HepG2 (cell line): ENCODE measurements at regions not wholly inside any gene's neighbourhood (a gene's known extent, or its start where the extent isn't known, plus 50 kb on each side); places are given as distances from the start of the nearest gene placed in this dataset.

Experiments
- ATAC-seq: fragments of 200-7000 bp; cut with Tn5 transposase; 3 replicates; pipeline ENCODE4 v1.9.1; 2020; ENCODE audit warnings: mild to moderate bottlenecking, moderate library complexity
- BruUV-seq: library from RNA; stranded (reverse); fragments of 400-500 nt; replicated peaks from 2 replicates; lab custom pipeline; 2021; lab: Mats Ljungman, UMichigan
- CTCF ChIA-PET: fragments of 300-600 bp; formaldehyde crosslinking; extraction: SDS; loops from one replicate; lab custom pipeline; 2021; ENCODE audit warnings: low total read pairs, inconsistent platforms, low intra/inter-chr PET ratio; lab: Yijun Ruan, JAX
- POLR2A ChIA-PET: fragments of 350-600 bp; sonication (Branson Sonifier 250); formaldehyde crosslinking; loops from one replicate; lab custom pipeline; 2020; ENCODE audit warnings: antibody characterized with exemption, inconsistent platforms; lab: Yijun Ruan, JAX
- DNase-seq: peaks from one replicate; pipeline ENCODE4 v3.0.0-alpha.2; 2015; ENCODE audit warnings: low spot score
- FAIRE-seq: peaks from 3 replicates; lab custom pipeline; 2011; peaks lifted over from hg19 to GRCh38; lab: Jason Lieb, UNC
- H2AFZ ChIP-seq: one replicate; pipeline ENCODE4 v1.6.1; 2011; ENCODE audit warnings: low read length, inconsistent platforms
- H3K27ac ChIP-seq: fragments of 300-600 bp; 3 replicates; pipeline ENCODE4 v1.8.0; 2011; ENCODE audit warnings: mixed run types, mild to moderate bottlenecking, mixed read lengths, low read length, inconsistent platforms; ENCODE audit not compliant: insufficient read depth; ENCODE audit errors: extremely low read length
- H3K27me3 ChIP-seq, 2 experiments: fragments of 200-600 bp in 1 of 2; 2 replicates in 1 of 2; 3 replicates in 1 of 2; pipeline versions ENCODE4 v1.6.0 to v1.8.0; 2011; ENCODE audit warnings: low read length in 2 of 2, mild to moderate bottlenecking in 2 of 2, moderate library complexity in 2 of 2, inconsistent platforms in 1 of 2; ENCODE audit not compliant: insufficient read depth in 2 of 2, control insufficient read depth in 1 of 2
- H3K36me3 ChIP-seq, 2 experiments: fragments of 200-600 bp in 1 of 2; replicated peaks in 1 of 2; 2 replicates in 1 of 2; 3 replicates in 1 of 2; pipeline versions ENCODE4 v1.5.1 to v1.8.0; 2011; ENCODE audit warnings: low read length in 2 of 2, inconsistent platforms in 1 of 2; ENCODE audit not compliant: insufficient read depth in 2 of 2, control insufficient read depth in 1 of 2
- H3K4me1 ChIP-seq: 2 replicates; pipeline ENCODE4 v1.5.1; 2012; ENCODE audit warnings: low read length, inconsistent platforms; ENCODE audit not compliant: insufficient read depth
- H3K4me2 ChIP-seq: 2 replicates; pipeline ENCODE4 v1.6.0; 2011; ENCODE audit warnings: low read depth, low read length, inconsistent platforms
- H3K4me3 ChIP-seq, 3 experiments: fragments of 200-600 bp in 1 of 3; sonication (generic), shearing (Covaris generic) in 1 of 3; replicated peaks in 1 of 3; 2 replicates each; pipeline ENCODE4 v1.5.1; 2011 to 2016; ENCODE audit warnings: low read length in 3 of 3, inconsistent platforms in 2 of 3, low read depth in 2 of 3, mild to moderate bottlenecking in 2 of 3, control low read depth in 1 of 3, mixed read lengths in 1 of 3; ENCODE audit not compliant: insufficient read depth in 1 of 3
- H3K79me2 ChIP-seq: one replicate; pipeline ENCODE4 v1.6.1; 2011; ENCODE audit warnings: low read length, inconsistent platforms; ENCODE audit not compliant: insufficient read depth
- H3K9ac ChIP-seq: 2 replicates; pipeline ENCODE4 v1.6.0; 2011; ENCODE audit warnings: mild to moderate bottlenecking, low read depth, low read length, inconsistent platforms; ENCODE audit not compliant: insufficient read depth
- H3K9me3 ChIP-seq: 2 replicates; pipeline ENCODE4 v1.5.1; 2012; ENCODE audit warnings: mild to moderate bottlenecking, low read length
- H4K20me1 ChIP-seq: 2 replicates; pipeline ENCODE4 v1.6.0; 2011; ENCODE audit warnings: inconsistent platforms, mild to moderate bottlenecking, low read length, moderate library complexity; ENCODE audit not compliant: insufficient read depth
- CREM ChIP-seq, 2 experiments: sonication (generic) in 1 of 2; formaldehyde crosslinking in 1 of 2; IDR thresholded peaks; 2 replicates each; pipeline versions ENCODE4 v1.4.0 to v1.6.1; 2016 to 2020; ENCODE audit warnings: antibody characterized with exemption in 1 of 2, mild to moderate bottlenecking in 1 of 2, missing genetic modification reagents in 1 of 2
- DMAP1 ChIP-seq: IDR thresholded peaks from 2 replicates; pipeline ENCODE4 v1.6.1; 2016
- DR1 ChIP-seq: sonication (generic); formaldehyde crosslinking; IDR thresholded peaks from 2 replicates; pipeline ENCODE4 v1.8.0; 2021; ENCODE audit warnings: mild to moderate bottlenecking, missing genetic modification reagents, inconsistent platforms
- ELF1 ChIP-seq: sonication (generic); formaldehyde crosslinking; IDR thresholded peaks from 2 replicates; pipeline ENCODE4 v1.4.0; 2020; ENCODE audit warnings: missing genetic modification reagents
- ELF3 ChIP-seq: IDR thresholded peaks from 2 replicates; pipeline ENCODE4 v1.6.1; 2016; ENCODE audit warnings: missing genetic modification reagents, missing compliant biosample characterization
- FOXA1 ChIP-seq, 2 experiments: fragments of 450-650 bp in 1 of 2; sonication (generic) in 1 of 2; formaldehyde crosslinking in 1 of 2; IDR thresholded peaks; 2 replicates each; pipeline versions ENCODE4 v1.4.0 to v1.6.1; 2016 to 2020; ENCODE audit warnings: missing genetic modification reagents in 1 of 2
- GZF1 ChIP-seq: sonication (generic); formaldehyde crosslinking; IDR thresholded peaks from 2 replicates; pipeline ENCODE4 v1.5.1; 2020; ENCODE audit warnings: mild to moderate bottlenecking, missing genetic modification reagents
- HNF4A ChIP-seq: sonication (generic); formaldehyde crosslinking; IDR thresholded peaks from 2 replicates; pipeline ENCODE4 v1.4.0; 2020; ENCODE audit warnings: missing genetic modification reagents
- MIER2 ChIP-seq: IDR thresholded peaks from 2 replicates; pipeline ENCODE4 v1.6.1; 2016; ENCODE audit warnings: missing biosample characterization, missing genetic modification reagents
- MIXL1 ChIP-seq: IDR thresholded peaks from 2 replicates; pipeline ENCODE4 v1.6.1; 2016
- NR2C2 ChIP-seq: sonication (generic); formaldehyde crosslinking; IDR thresholded peaks from 2 replicates; pipeline ENCODE4 v1.4.0; 2020; ENCODE audit warnings: missing genetic modification reagents, mild to moderate bottlenecking, moderate library complexity, borderline replicate concordance
- NR2F6 ChIP-seq, 2 experiments: IDR thresholded peaks; 2 replicates each; pipeline ENCODE4 v1.6.1; 2016; ENCODE audit warnings: antibody characterized with exemption in 1 of 2, mild to moderate bottlenecking in 1 of 2
- POLR2A ChIP-seq, 2 experiments: IDR thresholded peaks; 2 replicates each; pipeline ENCODE4 v1.6.1; 2011; ENCODE audit warnings: low read depth in 2 of 2, low read length in 2 of 2, mild to moderate bottlenecking in 1 of 2, moderate library complexity in 1 of 2; ENCODE audit not compliant: insufficient read depth in 1 of 2
- PPARG ChIP-seq: conservative IDR thresholded peaks from 2 replicates; pipeline ENCODE4 v1.6.1; 2016; ENCODE audit warnings: missing biosample characterization, missing genetic modification reagents
- RXRB ChIP-seq: IDR thresholded peaks from 2 replicates; pipeline ENCODE4 v1.6.1; 2016; ENCODE audit warnings: borderline replicate concordance, missing genetic modification reagents, missing compliant biosample characterization
- SAP130 ChIP-seq: IDR thresholded peaks from 2 replicates; pipeline ENCODE4 v1.6.1; 2016; ENCODE audit warnings: low read depth
- SPEN ChIP-seq: sonication (generic); formaldehyde crosslinking; IDR thresholded peaks from 2 replicates; pipeline ENCODE4 v1.5.1; 2020; ENCODE audit warnings: low read depth, mild to moderate bottlenecking, missing genetic modification reagents
- TBL1XR1 ChIP-seq: fragments of 150-350 bp; IDR thresholded peaks from 2 replicates; pipeline ENCODE4 v1.6.1; 2014; ENCODE audit warnings: borderline replicate concordance, low read length; ENCODE audit not compliant: partially characterized antibody
- ZKSCAN5 ChIP-seq: sonication (generic); formaldehyde crosslinking; IDR thresholded peaks from 2 replicates; pipeline ENCODE4 v1.5.1; 2020; ENCODE audit warnings: mild to moderate bottlenecking, missing genetic modification reagents
- ZNF567 ChIP-seq: sonication (generic); formaldehyde crosslinking; IDR thresholded peaks from 2 replicates; pipeline ENCODE4 v1.8.1; 2023; ENCODE audit warnings: mild to moderate bottlenecking, missing genetic modification reagents, borderline replicate concordance
- WGBS: methylation state at CpG from one replicate; pipeline ENCODE4 v1.1.6; 2017; ENCODE audit warnings: low lambda C conversion rate; 5-methylcytosine and 5-hydroxymethylcytosine counted together
- in situ Hi-C: cut with HindIII; loops from 2 replicates; pipeline ENCODE4 v1.10.0; 2017; ENCODE audit warnings: low pct_unique_long_range_greater_than_20kb; ENCODE audit not compliant: extremely low pct_ligation_motif_present
- intact Hi-C: fragments of 100-400 bp; cut with micrococcal nuclease; formaldehyde crosslinking; loops from one replicate; pipeline ENCODE4 v1.10.0; 2022; ENCODE audit not compliant: unreplicated experiment
- TF ChIP-seq, protein P1 (sequence below): sonication (generic); formaldehyde crosslinking; IDR thresholded peaks from 2 replicates; pipeline ENCODE4 v1.4.0; 2020; ENCODE audit warnings: low read depth, mild to moderate bottlenecking, missing genetic modification reagents

DNA sequence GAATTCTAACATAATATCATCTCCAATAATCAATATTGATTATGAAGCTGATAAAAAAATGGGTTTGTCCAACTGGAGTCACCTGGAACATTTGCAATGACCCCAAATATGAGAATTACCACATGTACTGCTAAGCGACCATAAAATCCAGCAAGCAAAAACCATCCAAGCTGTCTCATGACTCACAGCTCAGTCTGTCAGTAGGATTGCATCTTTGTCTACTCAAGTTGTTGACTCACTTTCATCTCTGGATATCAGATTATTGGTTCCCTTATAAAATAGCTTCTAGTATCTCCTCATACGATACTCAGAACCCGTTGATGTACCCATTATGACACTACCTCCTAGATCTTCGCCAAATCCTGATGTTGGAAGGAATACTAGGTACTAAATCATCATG, 209.8 kb upstream of the ATP11B start:
- WGBS: 32% methylated on average over 4 of the region's 4 CpGs
- Histone ChIP-seq H3K9me3 (no peaks in the 10 kb centered on the region), H2AFZ (no peak overlapping the region), H3K27me3 (no peaks in the 10 kb centered on the region), H3K4me1 (peaks cover 14% of the 10 kb centered on the region), H3K4me3 (no peak overlapping the region), H3K36me3 (no peaks in the 10 kb centered on the region), H3K79me2 (no peaks in the 10 kb centered on the region), H3K27ac (no peak overlapping the region)
- intact Hi-C loops: no loop called here
- FAIRE-seq: no peak
- no peak for ATAC-seq
- ChIA-PET POLR2A (no interaction called here), CTCF (no interaction called here)
- in situ Hi-C loops: no loop called here
- no peak for DNase-seq
- no TSS peak for BruUV-seq
- TF ChIP-seq ZNF567 (CRISPR knock-in tag): no peak
- no peak for TF ChIP-seq TBL1XR1
- TF ChIP-seq, all 625 proteins: peak for 0
- Histone ChIP-seq H4K20me1 (no peaks in the 10 kb centered on the region), H3K4me2 (no peak overlapping the region), H3K9ac (no peak overlapping the region)

DNA sequence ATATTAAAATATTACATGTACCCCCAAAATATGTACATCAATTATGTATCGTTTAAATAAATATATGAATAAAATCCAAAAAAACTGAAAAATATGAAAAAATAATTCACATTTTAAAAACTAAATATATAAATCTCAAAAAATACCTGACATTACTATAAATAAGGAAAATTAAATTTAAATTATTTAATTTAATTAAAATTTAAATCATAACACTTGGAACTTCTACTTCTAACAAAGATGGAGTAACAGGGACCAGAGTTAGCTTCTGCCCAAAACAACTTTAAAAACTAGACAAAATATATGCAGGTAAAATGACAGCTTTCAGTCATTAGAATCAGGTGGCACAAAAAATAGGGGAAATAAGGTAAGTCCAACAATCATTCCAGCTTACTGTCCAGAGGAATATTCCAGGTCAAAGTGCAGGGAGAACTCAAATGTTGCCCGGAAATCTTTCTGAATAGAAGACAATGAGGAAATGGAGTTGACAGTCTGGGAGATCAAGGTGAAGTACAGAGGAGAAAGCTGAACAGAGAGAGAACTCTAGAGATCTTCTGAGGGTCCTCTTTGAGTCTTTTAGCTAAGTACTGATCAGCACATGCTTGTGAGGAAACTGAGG, 207.7 kb upstream of the ATP11B start:
- FAIRE-seq (peak; percentile 78), ATAC-seq (peak; percentile 79), DNase-seq (peak; percentile 66)
- Histone ChIP-seq H2AFZ (peak overlapping the region; percentile 72), H3K27ac (no peak overlapping the region), H3K9me3 (no peaks in the 10 kb centered on the region), H3K4me3 (peak overlapping the region in 2 of 3 experiments; percentile 33 to 42; a peak in 2 of 6 replicates), H3K79me2 (no peaks in the 10 kb centered on the region), H3K36me3 (no peaks in the 10 kb centered on the region), H3K4me2 (peak overlapping the region; percentile 68), H3K9ac (no peak overlapping the region), H3K27me3 (no peaks in the 10 kb centered on the region), H4K20me1 (no peaks in the 10 kb centered on the region), H3K4me1 (peaks cover 14% of the 10 kb centered on the region)
- POLR2A ChIA-PET: no interaction called here
- CTCF ChIA-PET: no interaction called here
- in situ Hi-C loops (no loop called here), intact Hi-C loops (no loop called here)
- BruUV-seq: no TSS peak
- WGBS: 24% methylated on average over 2 of the region's 2 CpGs
- peak; percentile 64 for TF ChIP-seq ELF3
- 0 out of 2 replicates have a peak, but pooled peaks have one; percentile 19 for TF ChIP-seq MIER2 (CRISPR knock-in tag)
- TF ChIP-seq, protein P1, sequence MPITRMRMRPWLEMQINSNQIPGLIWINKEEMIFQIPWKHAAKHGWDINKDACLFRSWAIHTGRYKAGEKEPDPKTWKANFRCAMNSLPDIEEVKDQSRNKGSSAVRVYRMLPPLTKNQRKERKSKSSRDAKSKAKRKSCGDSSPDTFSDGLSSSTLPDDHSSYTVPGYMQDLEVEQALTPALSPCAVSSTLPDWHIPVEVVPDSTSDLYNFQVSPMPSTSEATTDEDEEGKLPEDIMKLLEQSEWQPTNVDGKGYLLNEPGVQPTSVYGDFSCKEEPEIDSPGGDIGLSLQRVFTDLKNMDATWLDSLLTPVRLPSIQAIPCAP (CRISPR knock-in tag): no peak
- no peak for TF ChIP-seq POLR2A (IDR thresholded peaks at IDR 0.05; ENCODE audit: insufficient read depth in 1 of 2, low read depth in 2 of 2, low read length in 2 of 2)
- TF ChIP-seq GZF1 (CRISPR knock-in tag): peak; percentile 99
- 0 out of 2 replicates have a peak, but pooled peaks have one; percentile 13 for TF ChIP-seq CREM (IDR thresholded peaks at IDR 0.05)
- TF ChIP-seq CREM (CRISPR knock-in tag; IDR thresholded peaks at IDR 0.05): no peak
- peak; percentile 17; the same call in 1 of the 2 replicates for TF ChIP-seq NR2C2
- TF ChIP-seq DR1 (CRISPR knock-in tag): no peak
- TF ChIP-seq ZKSCAN5: peak; percentile 85
- TF ChIP-seq HNF4A (CRISPR knock-in tag): peak; percentile 89
- peak; percentile 21; the same call in 1 of the 2 replicates for TF ChIP-seq SAP130 (CRISPR knock-in tag)
- 0 out of 2 replicates have a peak, but pooled peaks have one; percentile 42 for TF ChIP-seq DMAP1 (CRISPR knock-in tag)
- 0 out of 2 replicates have a peak, but pooled peaks have one; percentile 35 for TF ChIP-seq ELF1 (CRISPR knock-in tag)
- TF ChIP-seq NR2F6 (IDR thresholded peaks at IDR 0.05): no peak
- peak; percentile 44; the same call in 1 of the 2 replicates for TF ChIP-seq NR2F6 (CRISPR knock-in tag; IDR thresholded peaks at IDR 0.05)
- no peak for TF ChIP-seq FOXA1 (IDR thresholded peaks at IDR 0.05)
- no peak for TF ChIP-seq FOXA1 (CRISPR knock-in tag; IDR thresholded peaks at IDR 0.05)
- peak; percentile 86 for TF ChIP-seq PPARG (CRISPR knock-in tag)
- TF ChIP-seq MIXL1 (CRISPR knock-in tag): 0 out of 2 replicates have a peak, but pooled peaks have one; percentile 40
- TF ChIP-seq RXRB (CRISPR knock-in tag): peak; percentile 59; the same call in 1 of the 2 replicates
- no peak for TF ChIP-seq SPEN (CRISPR knock-in tag)
